ENCODE measurements at regions not wholly inside any gene's neighbourhood (a gene's known extent, or its start where the extent isn't known, plus 50 kb on each side); places are given as distances from the start of the nearest gene placed in this dataset.
"Not testable (repeated sequence)": the region's sequence is repeated elsewhere in the genome, so short reads cannot be mapped to it uniquely, and the experiment has no call there.

GRCh38 chr7:69434398-69434815, 163.9 kb upstream of the AUTS2 start:
- DNase-seq, result peak; percentile 83

DNA sequence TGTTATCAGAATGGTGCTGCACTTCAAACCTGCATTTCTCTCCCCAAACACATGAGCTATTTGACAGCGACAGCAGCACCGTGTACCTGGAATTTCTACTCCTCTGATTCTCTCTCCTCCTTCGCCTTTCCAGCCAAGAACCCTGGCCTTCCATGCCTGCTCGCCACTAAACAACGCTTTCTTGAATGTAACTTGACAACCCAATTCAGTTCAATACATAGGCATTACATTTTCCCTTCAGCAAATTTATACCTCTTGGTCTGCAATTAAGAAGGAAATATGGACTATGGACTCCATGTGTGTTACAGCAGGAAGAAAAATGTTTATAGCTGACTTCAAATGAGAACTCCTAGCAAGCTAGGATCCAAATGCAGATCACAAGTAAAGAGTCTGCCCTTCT, 162.6 kb upstream of the AUTS2 start:
- no peak for DNase-seq

- DNase-seq, result no peak
Observed at GRCh38 chr7:69436946-69437345, 161.3 kb upstream of the AUTS2 start.

DNA sequence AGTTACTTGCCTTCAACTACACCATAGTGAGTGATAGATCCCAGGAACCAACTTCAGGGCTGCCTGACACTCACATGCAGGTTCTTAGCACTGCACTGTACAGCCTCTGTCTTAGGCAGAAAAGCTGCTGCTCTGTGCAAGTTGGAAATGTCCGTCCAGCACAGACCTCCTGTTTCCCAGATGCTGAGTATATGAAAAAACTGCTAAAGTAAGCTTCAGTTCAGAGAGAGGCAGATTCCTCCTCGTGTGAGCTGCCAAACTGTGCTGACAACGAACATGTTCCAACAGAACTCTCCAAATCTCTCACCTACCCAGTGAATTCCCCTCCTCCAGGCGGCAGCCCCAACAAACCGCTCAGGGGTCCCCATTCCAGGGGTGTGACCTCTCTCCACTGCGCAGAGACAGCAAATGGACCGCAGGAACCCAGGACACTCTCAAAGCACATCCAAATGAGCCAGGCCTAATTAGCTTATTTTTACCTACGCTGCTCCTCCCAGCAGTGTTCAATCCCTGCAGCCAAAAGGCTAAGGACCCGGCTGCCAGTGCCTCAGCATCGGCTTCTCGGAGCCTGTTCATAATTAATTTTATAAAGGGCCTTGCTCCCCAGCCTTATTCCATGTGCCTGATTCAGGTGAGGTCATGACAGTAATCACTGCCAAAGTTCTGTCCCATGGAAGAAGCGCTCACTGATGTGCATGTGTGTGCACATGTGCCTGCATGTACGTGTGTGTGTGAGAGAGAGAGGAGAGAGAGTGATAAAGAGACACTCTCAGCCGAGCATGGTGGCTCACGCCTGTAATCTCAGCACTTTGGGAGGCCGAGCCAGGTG, 159.5 kb upstream of the AUTS2 start:
- DNase-seq, result no peak

DNA sequence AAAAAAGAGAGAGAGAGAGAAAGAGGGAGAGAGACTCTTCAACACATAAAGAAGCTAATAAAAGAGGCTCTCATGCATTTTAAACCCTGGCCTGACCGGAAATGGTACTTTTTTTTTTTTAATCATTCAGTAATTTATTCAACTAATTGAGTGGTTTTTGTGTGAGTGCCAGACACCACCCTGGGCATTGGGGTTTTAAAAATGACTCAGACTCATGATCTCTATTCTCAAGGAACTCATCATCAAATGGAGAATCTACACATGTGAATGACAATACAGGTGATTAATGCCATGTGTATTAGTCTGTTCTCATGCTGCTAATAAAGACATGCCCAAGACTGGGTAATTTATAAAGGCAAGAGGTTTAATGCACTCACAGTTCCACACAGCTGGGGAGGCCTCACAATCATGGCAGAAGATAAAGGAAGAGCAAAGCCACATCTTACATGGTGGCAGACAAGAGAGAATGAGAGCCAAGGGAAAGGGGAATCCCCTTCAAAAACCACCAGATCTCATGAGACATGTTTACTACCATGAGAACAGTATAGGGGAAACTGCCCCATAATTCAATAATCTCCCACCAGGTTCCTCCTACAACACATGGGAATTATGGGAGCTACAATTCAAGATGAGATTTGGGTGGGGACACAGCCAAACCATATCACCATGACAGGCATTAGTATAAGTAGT, 158.5 kb upstream of the AUTS2 start:
- no peak for DNase-seq

DNA sequence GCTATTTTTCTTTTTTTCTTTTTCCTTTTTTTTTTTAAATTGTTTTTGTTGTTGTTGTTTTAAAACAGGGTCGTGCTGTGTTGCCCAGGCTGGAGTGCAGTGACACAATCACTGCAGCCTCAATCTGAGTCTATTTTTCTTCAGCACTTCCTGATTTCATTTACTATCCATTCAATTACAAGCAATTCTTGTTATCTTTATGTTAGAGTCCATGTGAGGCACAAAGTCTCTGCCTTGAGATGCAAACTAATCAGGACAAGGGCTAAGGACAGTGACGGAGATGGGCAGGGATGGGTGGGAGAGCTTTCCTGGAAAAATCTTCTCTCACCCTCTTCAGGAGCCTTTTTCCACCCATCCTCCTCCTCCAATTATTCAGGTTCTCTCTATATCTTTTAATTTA, 157.3 kb upstream of the AUTS2 start:
- DNase-seq, result no peak

DNA sequence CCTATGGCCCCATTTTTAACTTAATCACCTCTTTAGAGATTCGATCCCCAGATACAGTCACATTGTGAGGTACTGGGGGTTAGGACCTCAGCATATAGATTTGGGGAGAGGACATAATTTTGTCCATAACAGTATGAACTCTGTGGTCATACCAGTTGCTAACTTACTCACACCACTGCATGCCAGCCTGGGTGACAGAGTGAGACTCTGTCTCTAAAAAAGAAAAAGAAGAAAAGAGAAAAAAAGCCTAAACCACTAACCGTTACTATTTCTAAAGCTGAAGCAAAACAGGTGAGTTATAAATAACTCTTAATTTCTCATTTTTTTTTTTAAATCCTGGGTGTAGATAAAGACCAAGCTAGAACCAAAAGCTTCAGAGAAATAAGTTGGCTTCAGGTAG, 155.1 kb upstream of the AUTS2 start:
- DNase-seq, result no peak

DNA sequence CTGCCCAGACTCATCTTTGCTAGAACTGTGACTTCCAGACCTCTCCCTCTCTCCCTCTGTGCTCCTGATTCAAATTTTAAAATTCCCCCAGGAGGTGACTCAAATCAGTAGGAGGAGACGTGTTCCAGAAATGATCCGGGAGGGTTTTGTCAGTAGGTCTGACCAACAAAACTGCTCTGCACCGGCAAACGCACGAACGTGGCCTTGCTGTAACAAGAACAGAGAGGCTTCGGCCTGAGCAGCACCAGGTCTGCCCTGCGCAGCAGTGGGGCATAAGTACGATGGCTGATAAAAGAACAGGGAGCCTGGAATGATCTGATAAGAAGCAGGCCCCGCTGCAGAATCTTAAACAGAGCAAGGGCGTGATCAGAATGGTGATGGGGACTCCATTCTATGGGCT, 152.7 kb upstream of the AUTS2 start:
- DNase-seq, result peak; percentile 33

GRCh38 chr7:69446213-69446612, 152.1 kb upstream of the AUTS2 start:
- not testable (repeated sequence) for DNase-seq

DNA sequence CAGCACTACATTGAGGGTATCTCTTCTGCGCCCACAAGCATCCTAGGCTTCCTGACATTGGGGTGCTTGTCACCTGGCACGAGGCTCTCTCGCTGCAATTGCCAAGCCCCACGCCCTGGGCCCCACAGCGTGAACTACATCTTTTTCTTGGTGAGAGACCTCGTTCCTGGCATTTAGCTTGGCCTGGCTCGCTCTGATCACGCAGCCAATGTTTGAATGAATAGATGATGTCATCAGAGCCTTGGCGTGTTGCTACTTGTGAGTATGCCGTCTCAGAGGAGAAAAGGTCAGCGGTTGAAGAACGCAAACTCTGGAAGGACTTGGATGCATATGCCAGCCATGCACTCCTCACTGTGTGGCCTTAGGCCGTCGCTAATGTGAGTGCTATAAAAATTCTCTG, 150.2 kb upstream of the AUTS2 start:
- peak; percentile 28 for DNase-seq

- DNase-seq, result no peak
Observed at GRCh38 chr7:69450456-69450855, 147.8 kb upstream of the AUTS2 start.

GRCh38 chr7:69451715-69452114, 146.6 kb upstream of the AUTS2 start:
- DNase-seq, result no peak

DNA sequence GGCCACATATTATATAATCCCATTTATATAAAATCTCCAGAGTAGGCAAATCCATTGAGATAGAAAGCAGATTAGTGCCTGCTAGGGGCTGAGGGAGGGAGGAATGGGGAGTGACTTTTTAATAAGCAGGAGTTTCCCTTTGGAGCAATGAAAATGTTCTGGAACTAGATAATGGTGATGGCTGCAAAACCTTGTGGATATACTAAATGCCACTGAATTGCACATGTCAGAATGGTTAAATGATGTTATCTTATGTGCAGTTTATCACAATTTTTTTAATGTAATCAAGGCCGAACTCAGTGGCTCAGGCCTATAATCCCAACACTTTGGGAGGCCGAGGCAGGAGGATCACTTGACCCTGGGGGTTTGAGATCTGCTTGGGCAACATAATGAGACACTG, 145.5 kb upstream of the AUTS2 start:
- DNase-seq, result no peak

GRCh38 chr7:69457595-69458504, 140.4 kb upstream of the AUTS2 start:
- DNase-seq, result peak; percentile 81

DNA sequence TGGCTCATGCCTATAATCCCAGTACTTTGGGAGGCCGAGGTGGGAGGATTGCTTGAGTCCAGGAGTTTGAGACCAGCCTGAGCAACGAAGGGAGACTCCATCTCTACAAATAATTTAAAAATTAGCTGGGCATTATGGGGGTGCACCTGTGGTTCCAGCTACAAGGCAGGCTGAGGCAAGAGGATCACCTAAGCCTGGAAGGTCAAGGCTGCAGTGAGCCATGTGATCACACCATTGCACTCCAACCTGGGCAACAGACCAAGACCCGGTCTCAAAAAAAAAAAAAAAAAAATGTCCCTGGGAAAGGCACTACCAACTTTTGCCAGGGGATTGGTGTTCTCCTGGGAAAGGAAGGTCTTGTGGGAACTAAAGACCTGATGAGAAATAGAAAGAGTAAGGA, 134.2 kb upstream of the AUTS2 start:
- no peak for DNase-seq

GRCh38 chr7:69465262-69465661, 133.0 kb upstream of the AUTS2 start:
- no peak for DNase-seq

DNA sequence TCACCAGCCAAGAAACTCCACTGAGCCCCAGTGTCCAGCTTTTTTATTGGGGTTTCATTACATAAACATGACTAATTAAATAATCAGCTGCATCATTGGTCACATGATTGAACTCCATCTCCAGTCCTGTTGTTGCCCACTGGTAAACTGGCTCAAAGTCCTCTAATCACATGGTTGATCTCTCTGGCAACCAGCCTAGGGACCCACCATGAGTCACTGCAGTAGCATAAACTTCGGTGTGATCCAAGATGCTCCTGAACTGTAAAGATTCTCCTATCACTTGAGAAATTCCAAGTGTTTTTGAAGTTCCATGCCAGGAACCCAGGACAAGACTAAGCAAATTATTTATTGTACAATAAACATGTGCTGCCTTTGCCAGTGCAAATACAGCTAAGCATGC, 130.4 kb upstream of the AUTS2 start:
- DNase-seq, result peak; percentile 31

GRCh38 chr7:69476416-69476815, 121.9 kb upstream of the AUTS2 start:
- peak; percentile 13 for DNase-seq

DNA sequence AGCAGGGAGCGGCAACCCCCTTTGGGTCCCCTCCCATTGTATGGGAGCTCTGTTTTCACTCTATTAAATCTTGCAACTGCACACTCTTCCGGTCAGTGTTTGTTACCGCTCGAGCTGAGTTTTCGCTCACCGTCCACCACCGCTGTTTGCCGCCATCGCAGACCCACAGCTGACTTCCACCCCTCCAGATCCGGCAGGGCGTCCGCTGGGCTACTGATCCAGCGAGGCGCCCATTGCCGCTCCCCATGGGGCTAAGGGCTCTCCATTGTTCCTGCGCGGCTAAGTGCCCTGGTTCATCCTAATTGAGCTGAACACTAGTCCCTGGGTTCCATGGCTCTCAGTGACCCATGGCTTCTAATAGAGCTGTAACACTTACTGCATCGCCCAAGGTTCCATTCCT, 115.6 kb upstream of the AUTS2 start:
- no peak for DNase-seq

- no peak for DNase-seq
Observed at GRCh38 chr7:69489533-69489932, 108.7 kb upstream of the AUTS2 start.

DNA sequence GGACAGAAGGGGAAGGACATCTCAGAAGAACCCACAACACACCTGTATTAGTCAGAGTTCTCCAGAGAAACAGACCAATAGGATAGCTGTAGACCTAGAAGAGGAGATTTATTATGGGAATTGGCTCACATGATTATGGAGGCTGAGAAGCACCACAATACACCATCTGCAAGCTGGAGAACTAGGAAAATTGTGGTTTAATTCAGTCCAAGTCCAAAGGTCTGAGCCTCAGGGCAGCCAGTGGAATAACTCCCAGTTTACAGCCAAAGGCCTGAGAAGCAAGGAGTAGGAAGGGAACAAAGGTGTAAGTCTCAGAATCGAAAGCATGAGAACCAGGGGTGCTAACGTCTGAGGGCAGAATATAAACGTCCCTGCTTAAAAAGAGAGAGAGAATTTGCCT, 99.6 kb upstream of the AUTS2 start:
- no peak for DNase-seq

- no peak for DNase-seq
Observed at GRCh38 chr7:69502358-69502757, 95.9 kb upstream of the AUTS2 start.

DNA sequence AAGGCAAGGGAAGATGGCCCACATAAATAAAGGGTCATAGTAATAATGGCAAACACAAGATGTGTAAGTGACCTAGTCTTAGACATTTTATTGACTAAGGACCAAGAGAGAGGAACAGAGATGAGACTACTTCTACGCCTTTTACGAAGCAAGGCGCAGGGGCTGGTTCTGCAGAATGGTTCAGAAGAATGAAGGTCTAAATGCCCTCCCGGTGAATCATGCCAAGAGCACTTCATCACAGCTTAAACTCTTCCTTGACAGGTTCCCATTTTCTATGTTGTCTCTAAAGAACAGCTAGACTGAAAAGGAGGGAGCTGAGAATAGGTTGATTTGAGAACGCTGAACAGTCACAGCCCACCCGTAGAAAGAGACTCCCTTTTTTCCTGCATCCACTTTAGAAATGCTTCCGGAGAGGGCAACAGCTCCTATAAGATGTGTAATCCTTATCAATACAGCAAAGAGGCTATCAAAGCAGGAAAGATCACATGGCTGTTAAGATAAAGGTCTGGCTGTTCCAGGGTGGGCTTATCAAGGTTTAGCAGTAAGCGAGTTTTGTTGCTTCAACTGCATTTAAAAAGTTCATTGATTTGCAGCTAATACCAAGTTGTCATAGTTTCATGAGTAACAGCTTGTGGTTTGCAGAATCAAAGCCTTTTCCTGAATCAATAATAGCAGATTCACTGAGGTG, 93.4 kb upstream of the AUTS2 start:
- no peak for DNase-seq

All from fibroblast of skin of right quadriceps (primary cell).